ENCODE measurements at regions not wholly inside any gene's neighbourhood (a gene's known extent, or its start where the extent isn't known, plus 50 kb on each side); places are given as distances from the start of the nearest gene placed in this dataset.

- TF ChIP-seq, protein P1, sequence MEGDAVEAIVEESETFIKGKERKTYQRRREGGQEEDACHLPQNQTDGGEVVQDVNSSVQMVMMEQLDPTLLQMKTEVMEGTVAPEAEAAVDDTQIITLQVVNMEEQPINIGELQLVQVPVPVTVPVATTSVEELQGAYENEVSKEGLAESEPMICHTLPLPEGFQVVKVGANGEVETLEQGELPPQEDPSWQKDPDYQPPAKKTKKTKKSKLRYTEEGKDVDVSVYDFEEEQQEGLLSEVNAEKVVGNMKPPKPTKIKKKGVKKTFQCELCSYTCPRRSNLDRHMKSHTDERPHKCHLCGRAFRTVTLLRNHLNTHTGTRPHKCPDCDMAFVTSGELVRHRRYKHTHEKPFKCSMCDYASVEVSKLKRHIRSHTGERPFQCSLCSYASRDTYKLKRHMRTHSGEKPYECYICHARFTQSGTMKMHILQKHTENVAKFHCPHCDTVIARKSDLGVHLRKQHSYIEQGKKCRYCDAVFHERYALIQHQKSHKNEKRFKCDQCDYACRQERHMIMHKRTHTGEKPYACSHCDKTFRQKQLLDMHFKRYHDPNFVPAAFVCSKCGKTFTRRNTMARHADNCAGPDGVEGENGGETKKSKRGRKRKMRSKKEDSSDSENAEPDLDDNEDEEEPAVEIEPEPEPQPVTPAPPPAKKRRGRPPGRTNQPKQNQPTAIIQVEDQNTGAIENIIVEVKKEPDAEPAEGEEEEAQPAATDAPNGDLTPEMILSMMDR (conservative IDR thresholded peaks at IDR 0.05; ENCODE audit: low read depth, low read length) = no peak
- no peak for TF ChIP-seq EZH2 (IDR thresholded peaks at IDR 0.05; ENCODE audit: low read length, unreplicated experiment)
Measured at GRCh38 chr2:120944575-120944974, 208.9 kb downstream of the GLI2 start.

Data from PC-3 (cell line).